Ascending aorta (tissue), 2 donors: ENCODE measurements at regions not wholly inside any gene's neighbourhood (a gene's known extent, or its start where the extent isn't known, plus 50 kb on each side); places are given as distances from the start of the nearest gene placed in this dataset.

Source experiments
- DNase-seq, 2 donors: peaks; one replicate each; pipeline ENCODE4 v3.0.0-alpha.2; 2019; ENCODE audit warnings: low spot score in 2 of 2
- H3K27ac ChIP-seq, 2 donors: fragments of 200-600 bp; sonication (generic); one replicate each; pipeline ENCODE4 v1.5.1; 2016 to 2017; ENCODE audit warnings: mild to moderate bottlenecking in 1 of 2
- H3K27me3 ChIP-seq: fragments of 200-600 bp; sonication (generic); one replicate; pipeline ENCODE4 v1.5.1; 2017
- H3K36me3 ChIP-seq, 2 donors: fragments of 200-600 bp; sonication (generic); one replicate each; pipeline ENCODE4 v1.5.1; 2016
- H3K4me1 ChIP-seq, 2 donors: fragments of 200-600 bp; sonication (generic); one replicate each; pipeline ENCODE4 v1.5.1; 2016 to 2017; ENCODE audit warnings: mild to moderate bottlenecking in 1 of 2
- H3K4me3 ChIP-seq, 2 donors: fragments of 200-600 bp; sonication (generic); one replicate each; pipeline ENCODE4 v1.5.1; 2016 to 2017; ENCODE audit warnings: mild to moderate bottlenecking in 1 of 2
- H3K9me3 ChIP-seq, 2 donors: fragments of 200-600 bp; sonication (generic); one replicate each; pipeline ENCODE4 v1.5.1; 2016
- CTCF ChIP-seq, 3 experiments: fragments of 200-600 bp in 2 of 3; fragments of 450-650 bp in 1 of 3; sonication (generic) in 2 of 3; IDR thresholded peaks; one replicate each; pipeline ENCODE4 v1.5.1; 2016 to 2019; ENCODE audit warnings: antibody characterized with exemption in 3 of 3, mild to moderate bottlenecking in 1 of 3, moderate library complexity in 1 of 3
- intact Hi-C: fragments of 100-400 bp; cut with DNase I; formaldehyde crosslinking; loops from one replicate; pipeline ENCODE4 v1.15.1; 2023

- intact Hi-C loops = loop anchor here (10.0 kb wide), 1 partner anchor 73 kb away; no protein-coding TSS in a partner anchor
Observed at GRCh38 chr16:26651884-26652283, 414.8 kb upstream of the C16orf82 start.

GRCh38 chr16:26658486-26658885 is 408.2 kb upstream of the C16orf82 start:
- Histone ChIP-seq H3K27me3 (no peaks in the 10 kb centered on the region), H3K27ac (no peak overlapping the region), H3K36me3 (no peaks in the 10 kb centered on the region), H3K4me1 (no peaks in the 10 kb centered on the region), H3K9me3 (peaks cover 0 to 3% of the 10 kb centered on the region in 2 donors), H3K4me3 (no peak overlapping the region)
- no peak for TF ChIP-seq CTCF (IDR thresholded peaks at IDR 0.05)
- intact Hi-C loops = loop anchor here (10.0 kb wide), 1 partner anchor 66 kb away; no protein-coding TSS in a partner anchor
- no peak for DNase-seq

More at GRCh38 chr16:26651884-26652283, 414.8 kb upstream of the C16orf82 start:
- Histone ChIP-seq H3K4me1 (no peaks in the 10 kb centered on the region), H3K27ac (no peak overlapping the region), H3K4me3 (no peak overlapping the region), H3K27me3 (no peaks in the 10 kb centered on the region), H3K36me3 (no peaks in the 10 kb centered on the region), H3K9me3 (peaks cover 0 to 3% of the 10 kb centered on the region in 2 donors)
- no peak for TF ChIP-seq CTCF (IDR thresholded peaks at IDR 0.05)
- no peak for DNase-seq

GRCh38 chr16:26658915-26659314 is 407.8 kb upstream of the C16orf82 start:
- no peak overlapping the region for H3K4me3 ChIP-seq
- H3K4me1 ChIP-seq = no peaks in the 10 kb centered on the region
- TF ChIP-seq CTCF (IDR thresholded peaks at IDR 0.05) = no peak
- no peak for DNase-seq
- H3K36me3 ChIP-seq = no peaks in the 10 kb centered on the region
- intact Hi-C loops = loop anchor here (10.0 kb wide), 1 partner anchor 66 kb away; no protein-coding TSS in a partner anchor
- no peak overlapping the region for H3K27ac ChIP-seq
- H3K9me3 ChIP-seq = peaks cover 0 to 3% of the 10 kb centered on the region in 2 donors
- H3K27me3 ChIP-seq = no peaks in the 10 kb centered on the region

GRCh38 chr16:26664086-26664485 is 402.6 kb upstream of the C16orf82 start:
- no peak for DNase-seq
- no peaks in the 10 kb centered on the region for H3K27me3 ChIP-seq
- H3K9me3 ChIP-seq = no peaks in the 10 kb centered on the region
- H3K4me3 ChIP-seq = no peak overlapping the region
- intact Hi-C loops = no loop called here
- no peaks in the 10 kb centered on the region for H3K36me3 ChIP-seq
- H3K4me1 ChIP-seq = no peaks in the 10 kb centered on the region
- no peak for TF ChIP-seq CTCF (IDR thresholded peaks at IDR 0.05)
- no peak overlapping the region for H3K27ac ChIP-seq

GRCh38 chr16:26665166-26665939 is 401.4 kb upstream of the C16orf82 start:
- Histone ChIP-seq H3K36me3 (no peaks in the 10 kb centered on the region), H3K4me3 (no peak overlapping the region), H3K9me3 (no peaks in the 10 kb centered on the region), H3K4me1 (no peaks in the 10 kb centered on the region), H3K27me3 (no peaks in the 10 kb centered on the region), H3K27ac (no peak overlapping the region)
- no peak for DNase-seq
- intact Hi-C loops = no loop called here
- TF ChIP-seq CTCF (IDR thresholded peaks at IDR 0.05) = no peak
